Spleen (tissue), 11 donors: ENCODE measurements at regions not wholly inside any gene's neighbourhood (a gene's known extent, or its start where the extent isn't known, plus 50 kb on each side); places are given as distances from the start of the nearest gene placed in this dataset.

ENCODE experiments used
- DNase-seq: peaks from one replicate; pipeline ENCODE4 v3.0.0-alpha.2; 2020
- H3K27ac ChIP-seq, 8 donors: fragments of 200-600 bp; sonication (generic) in 7 of 8; 1 replicate in 4 of 8; 2 replicates in 4 of 8; pipeline versions ENCODE4 v1.5.0 to v1.8.0; 2016 to 2021; ENCODE audit warnings: inconsistent platforms in 4 of 8, mild to moderate bottlenecking in 4 of 8, moderate library complexity in 1 of 8
- H3K27me3 ChIP-seq, 7 donors: fragments of 200-600 bp; sonication (generic) in 6 of 7; replicated peaks in 1 of 7; 1 replicate in 4 of 7; 2 replicates in 3 of 7; pipeline versions ENCODE4 v1.5.0 to v1.8.0; 2016 to 2021; ENCODE audit warnings: inconsistent platforms in 3 of 7, mild to moderate bottlenecking in 1 of 7
- H3K36me3 ChIP-seq, 6 donors: fragments of 200-600 bp; sonication (generic) in 5 of 6; 1 replicate in 4 of 6; 2 replicates in 2 of 6; pipeline versions ENCODE4 v1.5.0 to v1.8.0; 2016 to 2021; ENCODE audit warnings: inconsistent platforms in 2 of 6
- H3K4me1 ChIP-seq, 6 donors: fragments of 200-600 bp; sonication (generic) in 5 of 6; 1 replicate in 3 of 6; 2 replicates in 3 of 6; pipeline versions ENCODE4 v1.5.0 to v1.8.0; 2016 to 2021; ENCODE audit warnings: inconsistent platforms in 3 of 6
- H3K4me3 ChIP-seq, 8 donors: fragments of 200-600 bp; sonication (generic) in 7 of 8; 1 replicate in 4 of 8; 2 replicates in 4 of 8; pipeline versions ENCODE4 v1.5.0 to v1.8.0; 2016 to 2021; ENCODE audit warnings: inconsistent platforms in 4 of 8, mild to moderate bottlenecking in 4 of 8, moderate library complexity in 2 of 8
- H3K9me3 ChIP-seq, 8 donors: fragments of 200-600 bp; sonication (generic) in 7 of 8; 1 replicate in 4 of 8; 2 replicates in 4 of 8; pipeline versions ENCODE4 v1.5.0 to v1.8.0; 2016 to 2021; ENCODE audit warnings: inconsistent platforms in 4 of 8
- CTCF ChIP-seq, 11 experiments: fragments of 200-600 bp in 7 of 11; fragments of 450-650 bp in 4 of 11; sonication (generic) in 4 of 11; IDR thresholded peaks in 8 of 11; conservative IDR thresholded peaks in 3 of 11; 1 replicate in 7 of 11; 2 replicates in 4 of 11; pipeline versions ENCODE4 v1.4.0 to v1.8.0; 2016 to 2021; ENCODE audit warnings: antibody characterized with exemption in 11 of 11, inconsistent platforms in 4 of 11, mild to moderate bottlenecking in 1 of 11
- POLR2A ChIP-seq, 3 donors: fragments of 450-650 bp; IDR thresholded peaks; one replicate each; pipeline ENCODE4 v1.5.1; 2017; ENCODE audit warnings: antibody characterized with exemption in 3 of 3, mild to moderate bottlenecking in 1 of 3
- POLR2AphosphoS5 ChIP-seq, 3 donors: sonication (generic); formaldehyde crosslinking; IDR thresholded peaks; one replicate each; pipeline ENCODE4 v1.5.1; 2017; ENCODE audit warnings: antibody characterized with exemption in 3 of 3
- WGBS, 5 donors: extraction: QIAGEN DNeasy Blood & Tissue Kit in 3 of 5; methylation state at CpG; one replicate each; pipeline versions ENCODE4 v1.1.5 to v1.1.7; 2013 to 2018; 5-methylcytosine and 5-hydroxymethylcytosine counted together
- intact Hi-C: fragments of 100-400 bp; cut with DNase I; formaldehyde crosslinking; loops from one replicate; pipeline ENCODE4 v1.15.0; 2023; ENCODE audit warnings: low total_unique reads
- donor health status: healthy with polysubstance abuse.
- donor health status: DM: no; HTN: no; CAD: no; lungs with moderate emphysema.
- donor health status: DM: no; HTN: no; CAD: no.
- donor health status: Bipolar disorder and iron deficiency.
- donor health status: healthy.
- donor health status: DM: no; HTN: no; CAD: no.
- donor health status: DM: yes; HTN: yes; CAD: no.

- Histone ChIP-seq H3K4me3 (no peak overlapping the region), H3K4me1 (no peaks in the 10 kb centered on the region), H3K9me3 (peaks cover 0 to 16% (median 0%) of the 10 kb centered on the region in 8 donors), H3K36me3 (no peaks in the 10 kb centered on the region), H3K27me3 (no peaks in the 10 kb centered on the region), H3K27ac (no peak overlapping the region)
- DNase-seq: no peak
- WGBS, 5 donors: 70 to 83% (median 75%) methylated on average over 3 of the region's 3 CpGs
- TF ChIP-seq POLR2A (IDR thresholded peaks at IDR 0.05) (no peak), CTCF (IDR thresholded peaks at IDR 0.05 in 8 of 11, conservative IDR thresholded peaks at IDR 0.05 in 3 of 11) (no peak), POLR2AphosphoS5 (IDR thresholded peaks at IDR 0.05) (no peak)
- intact Hi-C loops: no loop called here
Measured at GRCh38 chr1:73382966-73383365, 815.0 kb downstream of the LRRIQ3 start.

- intact Hi-C loops: no loop called here
- Histone ChIP-seq H3K36me3 (no peaks in the 10 kb centered on the region), H3K4me1 (no peaks in the 10 kb centered on the region), H3K9me3 (peaks cover 0 to 5% (median 0%) of the 10 kb centered on the region in 8 donors), H3K27me3 (no peaks in the 10 kb centered on the region), H3K4me3 (no peak overlapping the region), H3K27ac (no peak overlapping the region)
- WGBS, 5 donors: 68 to 87% (median 78%) methylated on average over 5 of the region's 5 CpGs
- TF ChIP-seq POLR2A (IDR thresholded peaks at IDR 0.05): no peak
- TF ChIP-seq CTCF (IDR thresholded peaks at IDR 0.05 in 8 of 11, conservative IDR thresholded peaks at IDR 0.05 in 3 of 11): no peak
- TF ChIP-seq POLR2AphosphoS5 (IDR thresholded peaks at IDR 0.05): no peak
- DNase-seq: no peak
Measured at GRCh38 chr1:73366734-73367413, 831.1 kb downstream of the LRRIQ3 start.

DNA sequence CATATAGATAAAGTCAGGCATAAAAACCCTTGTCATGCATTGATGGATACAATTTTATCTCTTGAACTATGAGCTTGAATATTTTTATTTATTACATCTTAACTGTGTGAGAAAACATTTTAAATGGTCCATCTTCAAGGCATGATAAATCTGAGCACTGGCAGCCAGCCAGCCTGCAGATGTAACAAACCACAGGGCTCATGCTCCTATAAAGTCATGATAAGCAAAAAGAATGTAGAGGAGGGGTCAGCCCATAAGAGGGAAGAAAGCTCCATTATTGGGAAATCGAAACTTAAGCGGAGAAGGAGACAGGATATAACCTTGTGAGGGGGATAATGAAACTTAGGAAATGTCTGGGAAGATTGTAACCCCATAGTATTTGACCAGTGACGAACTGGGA lies 839.0 kb downstream of the LRRIQ3 start:
- no peak for DNase-seq
- peaks cover 0 to 5% (median 0%) of the 10 kb centered on the region in 8 donors for H3K9me3 ChIP-seq
- intact Hi-C loops: no loop called here
- no peak overlapping the region for H3K4me3 ChIP-seq
- no peaks in the 10 kb centered on the region for H3K27me3 ChIP-seq
- WGBS, 5 donors: 70 to 90% (median 79%) methylated on average over 3 of the region's 3 CpGs
- H3K27ac ChIP-seq: no peak overlapping the region
- TF ChIP-seq POLR2A (IDR thresholded peaks at IDR 0.05) (no peak), POLR2AphosphoS5 (IDR thresholded peaks at IDR 0.05) (no peak), CTCF (IDR thresholded peaks at IDR 0.05 in 8 of 11, conservative IDR thresholded peaks at IDR 0.05 in 3 of 11) (no peak)
- H3K36me3 ChIP-seq: no peaks in the 10 kb centered on the region
- H3K4me1 ChIP-seq: no peaks in the 10 kb centered on the region

- no peak overlapping the region for H3K27ac ChIP-seq
- H3K27me3 ChIP-seq: no peaks in the 10 kb centered on the region
- intact Hi-C loops: no loop called here
- TF ChIP-seq POLR2AphosphoS5 (IDR thresholded peaks at IDR 0.05) (no peak), POLR2A (IDR thresholded peaks at IDR 0.05) (no peak), CTCF (IDR thresholded peaks at IDR 0.05 in 8 of 11, conservative IDR thresholded peaks at IDR 0.05 in 3 of 11) (no peak)
- H3K4me3 ChIP-seq: no peak overlapping the region
- 0 to 69% (median 37%) methylated on average over 1 of the region's 1 CpG for WGBS, 5 donors
- DNase-seq: no peak
- H3K36me3 ChIP-seq: no peaks in the 10 kb centered on the region
- peaks cover 0 to 5% (median 0%) of the 10 kb centered on the region in 8 donors for H3K9me3 ChIP-seq
- H3K4me1 ChIP-seq: no peaks in the 10 kb centered on the region
Measured at GRCh38 chr1:73356485-73356884, 841.5 kb downstream of the LRRIQ3 start.
